OCI-M2 (cell line): ENCODE measurements at regions not wholly inside any gene's neighbourhood (a gene's known extent, or its start where the extent isn't known, plus 50 kb on each side); places are given as distances from the start of the nearest gene placed in this dataset.

Experiments used
- DNase-seq: peaks from one replicate; lab custom pipeline; 2025; ENCODE audit not compliant: unreplicated experiment; lab: John Stamatoyannopoulos, UW

DNA sequence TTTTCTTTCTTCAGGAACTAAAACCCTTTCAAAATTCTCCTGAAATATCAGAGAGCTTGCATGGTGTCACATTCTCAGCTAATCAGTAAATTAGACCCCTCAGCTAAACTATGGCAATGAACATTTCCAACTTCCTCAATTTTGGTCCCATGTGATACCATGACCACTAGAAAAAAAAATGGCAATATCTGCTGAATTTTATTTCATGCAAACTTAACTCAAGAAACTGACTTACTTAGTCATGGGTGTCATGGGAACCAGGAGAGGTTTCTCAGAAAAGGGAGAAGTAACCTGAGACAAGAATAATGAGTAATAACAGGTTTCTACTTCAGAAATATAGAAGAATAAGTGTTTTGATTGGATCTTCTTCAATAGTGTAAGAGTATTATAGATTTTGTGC, 784.6 kb upstream of the ALCAM start:
- DNase-seq: no peak

DNA sequence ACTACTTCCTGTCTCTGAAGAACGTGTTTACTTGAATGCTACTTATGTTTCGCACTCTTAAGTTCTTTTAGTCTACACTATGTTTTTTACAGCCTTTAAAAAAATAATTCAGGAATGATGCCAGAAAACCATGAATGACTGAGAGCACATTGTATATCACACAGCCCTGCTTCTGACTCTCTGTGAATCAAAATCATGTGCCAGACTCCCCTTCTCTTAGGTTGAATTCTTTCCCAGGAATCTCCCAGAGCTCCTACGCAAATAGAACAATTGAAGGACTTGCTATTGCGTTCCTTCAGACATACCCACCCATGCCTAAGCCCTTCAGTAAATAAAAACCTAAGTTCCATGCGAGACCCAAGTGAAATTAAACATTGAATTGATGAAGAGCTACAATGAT, 782.0 kb upstream of the ALCAM start:
- no peak for DNase-seq

DNA sequence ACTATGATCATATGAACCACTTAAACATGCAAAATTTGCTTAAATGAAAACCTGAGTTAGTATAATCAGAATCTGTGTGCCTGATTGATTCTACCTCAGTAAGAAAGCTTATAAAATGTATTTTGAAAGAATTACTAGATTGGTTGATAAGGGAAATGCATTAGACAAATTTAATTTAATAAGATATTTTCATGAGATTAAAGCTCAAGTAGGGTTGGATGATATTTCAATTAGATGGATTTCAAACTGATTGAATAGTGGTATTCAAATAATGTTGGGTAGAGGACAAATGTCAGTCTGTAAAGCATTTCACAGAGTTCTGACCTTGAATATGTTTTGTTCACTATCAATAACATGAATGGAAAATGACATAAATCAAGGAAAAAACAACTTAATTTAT, 780.4 kb upstream of the ALCAM start:
- DNase-seq: no peak

DNA sequence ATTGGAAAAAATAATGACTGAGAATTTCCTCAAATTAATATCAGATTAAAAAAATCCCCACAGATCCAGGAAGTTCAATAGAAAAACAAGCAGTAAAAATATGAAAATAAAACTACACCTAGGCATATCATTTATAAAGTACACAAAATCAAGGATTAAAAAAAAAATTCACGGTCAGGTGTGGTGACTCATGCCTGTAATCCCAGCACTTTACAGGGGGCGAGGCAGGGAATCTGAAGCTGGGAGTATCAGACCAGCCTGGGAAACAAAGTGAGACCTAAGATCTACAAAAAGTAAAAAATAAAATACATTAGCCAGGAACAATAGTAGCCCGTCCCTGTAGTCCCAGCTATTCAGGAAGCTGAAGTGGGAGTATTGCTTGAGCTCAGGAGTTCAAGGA, 778.3 kb upstream of the ALCAM start:
- no peak for DNase-seq

DNA sequence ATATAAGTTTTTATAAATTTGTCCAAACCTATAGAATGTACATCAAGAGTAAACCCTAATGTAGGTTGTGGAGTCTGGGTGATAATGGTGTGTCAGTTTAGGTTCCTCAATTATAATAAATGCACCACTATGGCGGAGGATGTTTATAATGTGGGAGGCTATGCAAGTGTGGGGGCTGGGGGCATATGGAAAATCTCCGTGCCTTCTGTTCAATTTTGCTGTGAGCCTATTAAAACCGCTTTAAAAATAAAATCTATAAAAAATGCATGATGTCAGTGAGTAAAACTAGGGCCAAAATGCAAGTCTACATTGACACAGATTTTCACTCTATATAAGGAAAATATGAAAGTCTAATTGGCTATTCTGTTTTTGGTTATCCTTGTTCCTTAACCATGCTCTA, 774.9 kb upstream of the ALCAM start:
- no peak for DNase-seq

DNA sequence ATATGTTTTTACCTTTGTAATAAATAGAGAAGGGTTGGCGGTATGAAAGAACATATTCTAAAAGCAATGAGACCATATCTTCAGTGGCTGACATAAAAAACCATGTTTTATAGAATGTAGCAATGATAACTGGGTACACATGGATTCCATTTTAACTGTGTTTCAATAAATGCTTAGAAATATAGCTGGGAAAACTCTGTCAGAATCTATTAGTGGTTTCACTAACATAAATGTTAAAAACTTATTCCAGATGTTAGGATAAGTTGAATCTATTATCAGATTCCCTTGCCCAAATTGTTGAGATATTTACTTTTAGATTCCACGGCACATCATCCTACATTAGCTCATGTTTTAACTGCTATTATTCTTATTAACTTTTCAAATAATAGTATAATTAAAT, 772.2 kb upstream of the ALCAM start:
- DNase-seq: no peak

DNA sequence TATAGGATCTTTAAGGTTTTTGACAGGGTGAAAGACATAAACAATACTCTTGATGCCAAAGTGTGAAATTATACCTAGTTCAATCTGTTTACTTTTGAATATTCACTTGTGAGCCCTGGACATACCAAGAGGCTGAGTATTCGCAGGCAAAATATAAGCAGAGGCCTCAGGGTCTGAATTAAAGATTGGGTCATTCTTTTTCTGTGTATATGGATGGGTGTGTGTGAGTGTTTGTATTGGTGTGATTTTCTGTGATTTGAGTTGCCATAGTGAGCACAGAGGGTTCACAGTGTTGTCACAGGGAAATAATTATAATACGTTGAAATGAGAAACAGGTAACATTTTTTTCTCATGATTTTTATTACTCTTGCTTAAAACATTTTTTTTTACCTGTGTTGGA, 770.7 kb upstream of the ALCAM start:
- DNase-seq: no peak

DNA sequence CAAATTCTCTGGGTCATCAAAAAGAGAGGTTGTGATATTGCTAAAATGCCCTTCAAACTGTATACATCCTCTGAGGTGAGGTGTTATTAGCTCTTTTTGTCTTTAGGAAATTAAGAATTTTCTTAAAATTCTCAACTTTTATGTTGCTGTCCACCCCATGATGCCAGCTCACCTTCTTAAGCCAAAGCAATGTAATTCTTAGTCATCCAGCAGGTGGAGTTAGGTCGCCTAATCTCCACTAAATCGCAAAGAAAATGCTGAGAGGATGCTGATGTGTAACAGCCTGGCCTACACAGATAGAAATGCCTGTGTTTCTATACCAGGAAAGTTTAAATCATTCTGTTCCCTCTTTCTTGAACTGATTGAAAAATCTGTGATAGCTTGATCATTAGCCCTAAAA, 770.2 kb upstream of the ALCAM start:
- DNase-seq: no peak

DNA sequence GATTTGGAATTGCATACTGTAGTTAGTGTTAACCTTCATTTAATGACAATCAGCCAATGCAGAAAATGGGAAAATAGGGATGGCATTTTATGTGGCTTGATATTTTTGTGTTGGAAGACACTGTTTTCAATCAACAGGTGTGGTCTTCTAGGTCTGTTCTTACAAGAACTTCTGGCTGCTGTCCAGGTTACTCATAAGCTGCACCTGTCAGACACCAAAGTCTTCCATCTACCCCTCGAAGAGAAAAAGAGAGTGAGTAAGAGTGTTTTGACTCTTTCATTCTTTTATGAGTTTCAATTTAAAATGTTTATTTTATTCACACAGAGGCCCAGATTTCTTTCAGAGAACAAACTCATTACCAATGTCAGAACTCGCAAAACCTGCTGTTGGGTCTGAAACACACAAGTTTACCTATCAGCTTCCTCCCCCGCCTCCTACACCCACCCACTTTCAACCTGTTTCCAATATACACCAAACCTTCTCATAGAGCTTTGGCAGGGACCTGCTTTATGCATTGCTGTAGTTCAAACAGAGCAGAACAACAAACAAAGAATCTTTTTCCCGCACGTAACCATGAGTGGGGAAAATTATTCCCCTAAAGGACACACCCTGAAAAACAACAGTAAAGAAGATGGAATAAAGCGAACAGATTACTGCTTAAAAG, 767.7 kb upstream of the ALCAM start:
- no peak for DNase-seq

DNA sequence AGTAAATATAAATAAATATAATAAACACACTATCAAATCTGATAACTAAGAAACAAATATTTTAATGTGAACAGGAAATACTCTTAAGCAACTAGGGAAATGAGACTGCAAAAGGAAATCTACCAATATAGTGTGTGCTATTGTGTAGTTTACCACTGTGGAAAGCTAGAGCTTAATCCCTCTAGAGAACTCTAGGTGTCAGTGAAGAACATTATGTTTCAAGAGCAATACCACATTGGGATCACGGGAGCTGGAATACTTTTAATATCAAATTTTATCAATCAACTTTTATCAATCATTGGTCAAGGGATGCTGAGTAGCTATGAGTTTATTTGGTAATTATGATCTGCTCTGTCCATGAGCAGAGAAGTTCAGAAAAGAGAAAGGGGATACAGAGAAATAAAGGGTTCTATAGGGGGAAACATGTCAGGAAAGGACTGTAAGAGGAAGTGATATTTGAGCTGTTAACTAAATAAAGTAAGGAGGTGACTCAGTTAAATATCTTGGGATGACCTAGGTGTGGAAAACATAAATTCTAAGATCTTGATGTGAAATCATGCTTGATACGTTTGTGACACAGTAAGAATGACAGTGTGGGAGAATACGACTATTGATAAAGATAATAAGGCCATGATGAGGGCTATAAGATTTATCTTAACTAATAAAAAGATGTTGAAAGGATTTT, 762.2 kb upstream of the ALCAM start:
- no peak for DNase-seq

DNA sequence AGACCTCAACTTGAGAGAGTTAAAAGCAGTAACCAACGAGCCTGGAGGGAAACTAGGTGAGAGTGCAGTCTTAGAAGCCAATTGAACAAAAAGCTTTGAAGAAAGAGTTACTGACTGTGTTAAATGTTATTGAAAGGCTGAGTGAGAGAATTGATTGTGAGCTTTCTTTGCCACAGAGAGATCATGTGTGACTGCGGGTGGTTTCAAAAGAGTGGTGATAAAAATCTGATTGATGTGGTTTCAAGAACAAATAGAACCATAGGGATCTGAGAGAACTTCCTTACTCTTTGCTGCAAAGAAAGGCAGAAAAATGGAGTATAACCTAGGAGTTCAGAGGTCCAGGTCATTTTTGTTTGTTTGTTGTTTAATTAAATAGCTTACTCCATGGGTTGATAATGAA, 759.9 kb upstream of the ALCAM start:
- DNase-seq: no peak

DNA sequence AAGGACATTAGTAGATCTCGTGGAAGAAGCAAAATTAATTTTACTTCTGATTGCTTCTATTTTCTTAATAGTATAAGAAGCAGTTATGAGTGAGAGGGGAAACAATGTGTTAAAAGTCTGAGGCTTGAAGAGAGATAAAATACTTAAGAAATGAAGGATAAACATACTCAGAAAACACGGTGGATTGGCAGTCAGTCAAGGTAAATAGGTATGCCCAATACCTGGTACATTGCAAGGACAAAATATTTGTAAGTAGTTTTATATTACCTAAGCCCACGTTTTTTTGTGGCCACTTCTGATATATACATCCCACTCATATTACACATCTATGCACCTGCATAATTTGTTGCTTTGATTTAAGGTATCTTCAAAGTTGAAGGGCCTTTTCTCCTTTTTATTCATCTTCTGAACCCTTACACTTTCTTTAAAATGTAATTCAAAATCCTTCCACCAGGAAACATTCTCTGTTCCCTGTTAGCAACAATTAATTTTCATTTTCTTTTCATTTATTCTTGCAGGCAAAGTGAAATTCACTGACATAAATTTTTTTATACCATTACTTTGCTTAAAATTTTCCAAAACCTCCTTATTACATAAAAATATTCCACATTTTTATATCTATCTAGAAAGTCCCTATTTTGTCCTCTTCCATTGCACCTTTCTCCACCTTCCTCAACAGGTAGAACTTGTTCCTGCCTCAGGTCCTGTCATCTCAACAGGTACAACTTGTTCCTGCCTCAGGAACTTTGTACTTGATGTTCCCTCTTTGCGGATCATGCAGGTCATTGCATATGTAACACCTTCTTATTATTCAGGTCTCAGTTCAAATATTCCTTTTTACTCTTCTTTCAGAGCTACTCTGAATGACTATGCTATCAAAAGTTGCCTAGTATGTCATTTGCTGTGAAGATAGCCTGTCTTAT, 755.7 kb upstream of the ALCAM start:
- DNase-seq: no peak

DNA sequence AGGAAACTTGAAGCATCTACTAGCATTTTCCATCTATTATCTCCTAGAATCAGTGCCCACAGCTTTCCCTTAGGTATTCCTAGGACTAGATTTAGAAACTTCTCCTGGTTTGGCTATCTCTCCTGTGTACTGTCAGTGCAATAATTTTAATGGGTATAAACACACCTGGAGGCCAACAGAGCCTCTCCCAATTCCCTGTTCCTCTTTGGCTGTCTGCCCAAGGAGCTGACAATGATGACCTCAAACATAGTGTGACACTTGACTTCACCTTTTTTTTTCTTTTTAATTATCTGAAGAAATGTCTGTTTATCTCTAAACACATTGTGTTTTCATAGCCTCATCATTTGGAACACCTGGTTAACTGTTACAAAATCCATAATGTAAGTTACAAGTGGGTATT, 754.5 kb upstream of the ALCAM start:
- no peak for DNase-seq

DNA sequence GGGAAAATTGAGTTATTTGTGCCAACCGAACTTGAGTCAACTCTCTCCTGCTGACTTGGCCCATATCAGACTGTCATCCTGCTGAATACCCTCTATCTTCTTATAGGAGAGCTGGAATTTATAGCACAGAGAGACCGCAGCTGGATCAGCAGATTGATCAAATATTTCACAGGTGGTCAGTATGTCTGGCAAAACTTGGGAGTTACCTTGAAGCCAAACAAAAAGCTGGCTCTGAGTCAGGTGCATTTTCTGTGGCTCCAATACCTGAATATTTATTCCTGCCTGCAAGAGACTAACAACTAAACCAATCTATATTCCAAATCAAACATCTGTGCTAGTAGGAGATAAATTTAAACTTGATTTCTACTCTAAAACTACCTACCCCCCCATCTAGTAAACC, 752.1 kb upstream of the ALCAM start:
- DNase-seq: no peak

DNA sequence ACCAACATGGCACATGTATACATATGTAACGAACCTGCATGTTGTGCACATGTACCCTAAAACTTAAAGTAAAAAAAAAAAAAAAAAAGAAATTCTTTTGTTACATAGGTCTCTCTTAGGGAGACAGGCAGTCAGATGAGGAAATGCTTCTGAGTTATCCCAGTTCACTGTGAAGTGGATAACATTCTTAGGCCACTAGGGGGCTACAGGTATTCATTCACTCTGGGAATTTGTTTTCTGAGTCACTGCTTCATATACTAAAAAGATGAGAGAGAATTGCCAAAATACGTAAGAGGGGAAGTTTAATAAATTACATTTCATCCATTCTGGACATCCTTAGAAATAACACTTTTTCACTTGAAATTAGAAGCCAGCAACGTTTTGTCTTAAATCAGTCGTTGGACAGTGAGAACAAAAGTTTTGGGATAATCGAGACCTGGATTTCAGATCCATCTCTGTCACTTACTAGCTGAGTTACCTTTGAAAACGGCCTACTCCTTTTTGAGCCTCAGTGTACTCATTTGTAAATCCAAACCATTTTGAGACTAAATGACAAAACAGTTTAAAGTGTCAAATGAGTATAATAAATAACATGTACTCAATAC, 738.4 kb upstream of the ALCAM start:
- no peak for DNase-seq

DNA sequence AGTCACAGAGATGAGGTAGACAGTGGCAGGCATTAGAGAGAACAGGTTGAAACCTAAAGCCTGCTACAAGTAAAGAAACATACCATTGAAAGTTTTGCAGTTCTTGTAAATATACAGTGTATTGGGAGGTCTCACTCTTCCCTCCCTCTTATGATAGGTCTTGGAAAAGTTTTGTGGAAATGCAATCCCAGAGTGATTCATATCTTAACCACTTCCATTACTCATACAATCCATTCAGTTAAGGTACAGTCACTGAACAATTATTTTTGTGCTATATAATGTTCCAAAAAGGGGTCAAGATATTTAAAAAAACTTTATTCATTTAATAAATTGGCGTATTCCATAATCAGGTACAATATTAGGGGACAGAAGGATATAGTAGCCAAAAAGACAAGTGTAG, 737.7 kb upstream of the ALCAM start:
- DNase-seq: no peak

DNA sequence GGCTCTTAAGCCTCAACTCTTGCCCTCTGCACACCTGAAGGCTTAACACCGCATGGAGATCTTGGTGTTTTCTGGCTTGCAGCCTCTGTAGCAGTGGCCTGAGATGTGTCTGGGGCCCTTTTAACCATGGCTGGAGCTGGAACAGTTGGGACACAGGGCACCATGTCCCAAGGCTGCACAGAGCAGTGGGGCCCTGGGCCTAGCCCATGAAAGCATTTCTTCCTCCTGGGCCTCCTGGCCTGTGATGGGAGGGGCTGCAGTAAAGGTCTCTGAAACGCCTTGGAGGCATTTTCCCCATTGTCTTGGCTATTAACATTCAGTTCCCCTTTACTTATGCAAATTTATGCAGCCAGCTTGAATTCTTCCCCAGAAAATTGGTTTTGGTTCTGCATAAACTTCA, 735.5 kb upstream of the ALCAM start:
- DNase-seq: no peak

DNA sequence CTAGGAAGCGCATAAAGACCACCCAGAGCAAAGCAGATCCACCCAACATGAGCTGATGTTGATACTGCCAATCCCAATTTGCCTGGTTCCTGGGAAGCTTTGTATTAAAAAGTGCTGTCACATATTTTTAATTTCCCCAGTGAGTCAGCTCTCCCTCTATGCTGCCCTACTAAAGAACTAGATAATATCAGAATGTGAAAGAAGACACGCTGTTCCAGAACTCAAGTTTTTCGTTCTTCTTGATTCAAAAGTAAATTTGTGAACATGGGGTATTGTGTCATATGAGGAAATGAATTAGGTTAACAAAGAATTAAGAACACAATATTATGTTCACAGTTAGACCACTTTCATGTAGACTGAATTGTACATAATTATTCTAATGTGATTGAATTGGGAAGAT, 734.2 kb upstream of the ALCAM start:
- no peak for DNase-seq

DNA sequence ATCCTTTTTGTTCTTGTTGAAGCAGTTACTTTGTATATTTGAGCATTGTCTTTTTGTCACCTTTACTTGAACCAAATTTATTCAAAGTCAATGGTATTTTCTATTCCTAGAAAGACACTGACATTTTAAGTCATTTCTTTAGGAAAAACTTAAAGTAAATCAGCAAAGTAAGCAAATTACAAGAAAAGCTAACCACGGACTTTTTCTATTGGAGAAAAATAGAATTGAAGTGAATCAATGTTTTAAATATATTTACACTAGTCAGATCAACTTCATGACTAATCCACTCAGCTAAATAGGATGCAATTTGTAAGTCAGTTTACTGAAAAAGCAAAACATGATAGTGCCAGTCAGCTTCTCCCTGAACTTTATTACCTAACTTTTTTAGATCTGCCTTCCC, 733.8 kb upstream of the ALCAM start:
- no peak for DNase-seq

DNA sequence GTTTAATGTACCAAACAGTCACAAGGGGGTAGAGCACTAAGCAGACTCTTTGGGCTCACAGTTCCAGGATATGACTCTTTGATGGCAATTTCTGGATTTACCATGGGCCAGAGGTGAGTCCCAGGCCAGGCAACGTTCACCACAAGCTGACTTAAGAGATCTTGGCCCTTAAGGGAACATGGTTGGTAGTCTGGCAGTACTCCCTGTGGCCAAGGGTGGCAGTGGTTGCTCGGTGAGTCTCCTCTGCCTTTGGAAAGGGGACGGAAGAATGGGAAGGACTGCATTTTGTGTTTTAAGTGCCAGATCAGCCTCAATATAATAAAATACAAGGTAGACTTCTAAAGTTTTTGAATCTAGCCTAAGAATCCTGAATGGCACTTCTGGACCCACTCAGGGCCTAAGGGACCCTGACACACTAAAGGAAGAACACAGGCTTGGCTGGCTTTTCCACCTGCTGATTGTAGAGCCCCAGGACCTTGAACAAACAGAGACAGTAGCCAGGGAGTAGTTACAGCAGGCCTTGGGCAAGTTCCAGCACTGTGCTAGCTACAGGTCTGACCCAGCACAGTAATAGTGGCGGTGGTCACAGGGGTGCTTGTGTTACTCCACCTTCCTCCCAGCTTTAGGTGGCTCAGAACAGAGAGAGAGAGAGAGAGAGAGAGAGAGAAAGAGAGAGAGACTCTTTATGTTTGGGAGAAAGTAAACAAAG, 730.7 kb upstream of the ALCAM start:
- DNase-seq: no peak

DNA sequence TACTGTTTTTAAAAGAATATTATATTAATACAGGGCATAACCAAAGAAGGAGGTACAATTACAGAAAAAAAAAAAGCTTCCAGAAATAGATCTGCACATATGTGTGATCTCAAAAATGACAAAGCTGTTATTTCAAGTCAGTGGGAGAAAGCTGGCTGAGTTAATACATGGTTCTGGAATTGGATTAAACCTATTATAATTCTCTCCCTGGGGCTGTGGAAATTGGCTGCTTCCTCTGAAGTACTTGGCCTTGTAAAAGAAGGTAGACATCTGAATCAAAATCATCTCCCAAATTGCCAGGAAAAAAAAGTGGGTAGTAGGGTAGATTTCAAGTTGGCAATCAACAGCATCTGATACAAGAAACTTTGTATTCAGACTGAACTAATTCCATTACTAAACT, 723.9 kb upstream of the ALCAM start:
- no peak for DNase-seq
